C4-2B (cell line): ENCODE measurements at regions not wholly inside any gene's neighbourhood (a gene's known extent, or its start where the extent isn't known, plus 50 kb on each side); places are given as distances from the start of the nearest gene placed in this dataset.

Experiments
- CTCF ChIP-seq: fragments of 450-650 bp; conservative IDR thresholded peaks from 2 replicates; pipeline ENCODE4 v1.5.1; 2017; ENCODE audit warnings: mild to moderate bottlenecking
- ZFX ChIP-seq: fragments of 450-650 bp; IDR thresholded peaks from 2 replicates; pipeline ENCODE4 v1.6.1; 2017

- TF ChIP-seq CTCF = peak; percentile 34
- TF ChIP-seq ZFX = no peak
Measured at GRCh38 chr5:110045158-110045557, 355.4 kb downstream of the MAN2A1 start.
